SK-N-SH treated with all-trans-retinoic acid at 6 μM for 48 hours (cell line): ENCODE measurements at regions not wholly inside any gene's neighbourhood (a gene's known extent, or its start where the extent isn't known, plus 50 kb on each side); places are given as distances from the start of the nearest gene placed in this dataset.

Source experiments
- RARB ChIP-seq: fragments of 250-450 bp; sonication (Bioruptor Pico); IDR thresholded peaks from 2 replicates; pipeline ENCODE4 v1.8.0; 2021; ENCODE audit warnings: mild to moderate bottlenecking, moderate library complexity
- TSHZ2 ChIP-seq: fragments of 250-450 bp; sonication (Bioruptor Pico); IDR thresholded peaks from 2 replicates; pipeline ENCODE4 v1.5.0; 2020; ENCODE audit warnings: mild to moderate bottlenecking, moderate library complexity

- TF ChIP-seq TSHZ2 (CRISPR knock-in tag) (no peak), RARB (no peak)
These were observed 98.7 kb upstream of the PPP2R3B start for GRCh38 chrX:485368-485767.
